Peyer's patch (tissue), 4 donors: ENCODE measurements at regions not wholly inside any gene's neighbourhood (a gene's known extent, or its start where the extent isn't known, plus 50 kb on each side); places are given as distances from the start of the nearest gene placed in this dataset.

Experiments used
- DNase-seq, 3 donors: peaks; one replicate each; pipeline ENCODE4 v3.0.0-alpha.2; 2017 to 2019
- H3K27ac ChIP-seq, 4 donors: fragments of 200-600 bp; sonication (generic); one replicate each; pipeline ENCODE4 v1.5.1; 2016 to 2019
- H3K27me3 ChIP-seq, 2 donors: fragments of 200-600 bp; sonication (generic); one replicate each; pipeline ENCODE4 v1.5.1; 2019
- H3K36me3 ChIP-seq, 3 donors: fragments of 200-600 bp; sonication (generic); one replicate each; pipeline ENCODE4 v1.5.1; 2016 to 2019
- H3K4me1 ChIP-seq, 4 donors: fragments of 200-600 bp; sonication (generic); one replicate each; pipeline ENCODE4 v1.5.1; 2016 to 2019
- H3K4me3 ChIP-seq, 4 donors: fragments of 200-600 bp; sonication (generic); 1 replicate in 3 of 4; 2 replicates in 1 of 4; pipeline ENCODE4 v1.5.1; 2016 to 2019; ENCODE audit warnings: mild to moderate bottlenecking in 1 of 4
- H3K9me3 ChIP-seq, 4 donors: fragments of 200-600 bp; sonication (generic); one replicate each; pipeline ENCODE4 v1.5.1; 2016 to 2019; ENCODE audit warnings: mild to moderate bottlenecking in 1 of 4
- CTCF ChIP-seq, 6 experiments: fragments of 450-650 bp in 4 of 6; fragments of 200-600 bp in 2 of 6; sonication (generic) in 1 of 6; IDR thresholded peaks; one replicate each; pipeline ENCODE4 v1.5.1; 2017 to 2019; ENCODE audit warnings: antibody characterized with exemption in 6 of 6, mild to moderate bottlenecking in 3 of 6, moderate library complexity in 1 of 6
- POLR2A ChIP-seq, 2 donors: fragments of 450-650 bp; IDR thresholded peaks; one replicate each; pipeline ENCODE4 v1.5.1; 2017; ENCODE audit warnings: antibody characterized with exemption in 2 of 2, mild to moderate bottlenecking in 2 of 2, moderate library complexity in 2 of 2

GRCh38 chr9:134500931-134501760 is 140.5 kb upstream of the COL5A1 start:
- peak in 2 of 3 donors; percentile 39 to 40 for DNase-seq
- Histone ChIP-seq H3K36me3 (no peaks in the 10 kb centered on the region), H3K4me1 (peaks cover 0 to 8% (median 0%) of the 10 kb centered on the region in 4 donors), H3K9me3 (no peaks in the 10 kb centered on the region), H3K4me3 (no peak overlapping the region), H3K27ac (no peak overlapping the region), H3K27me3 (peaks cover 0 to 6% of the 10 kb centered on the region in 2 donors)
- TF ChIP-seq POLR2A (IDR thresholded peaks at IDR 0.05) (no peak), CTCF (IDR thresholded peaks at IDR 0.05) (no peak)

GRCh38 chr9:134501761-134502265 is 139.8 kb upstream of the COL5A1 start:
- Histone ChIP-seq H3K9me3 (no peaks in the 10 kb centered on the region), H3K4me3 (no peak overlapping the region), H3K27ac (no peak overlapping the region), H3K36me3 (no peaks in the 10 kb centered on the region), H3K4me1 (peaks cover 0 to 8% (median 0%) of the 10 kb centered on the region in 4 donors), H3K27me3 (peaks cover 0 to 6% of the 10 kb centered on the region in 2 donors)
- no peak for DNase-seq
- no peak for TF ChIP-seq CTCF (IDR thresholded peaks at IDR 0.05)
- TF ChIP-seq POLR2A (IDR thresholded peaks at IDR 0.05) = no peak

- TF ChIP-seq POLR2A (IDR thresholded peaks at IDR 0.05) (no peak), CTCF (IDR thresholded peaks at IDR 0.05) (no peak)
- H3K4me3 ChIP-seq = no peak overlapping the region
- peak in 1 of 3 donors; percentile 34 for DNase-seq
- peaks cover 0 to 6% of the 10 kb centered on the region in 2 donors for H3K27me3 ChIP-seq
- H3K27ac ChIP-seq = no peak overlapping the region
- H3K36me3 ChIP-seq = no peaks in the 10 kb centered on the region
- H3K4me1 ChIP-seq = peaks cover 0 to 8% (median 0%) of the 10 kb centered on the region in 4 donors
- H3K9me3 ChIP-seq = no peaks in the 10 kb centered on the region
These were observed 139.3 kb upstream of the COL5A1 start for GRCh38 chr9:134502266-134502791.

- Histone ChIP-seq H3K27ac (no peak overlapping the region), H3K36me3 (no peaks in the 10 kb centered on the region), H3K4me1 (peaks cover 0 to 8% (median 0%) of the 10 kb centered on the region in 4 donors), H3K4me3 (no peak overlapping the region), H3K9me3 (no peaks in the 10 kb centered on the region), H3K27me3 (peaks cover 0 to 6% of the 10 kb centered on the region in 2 donors)
- peak in 2 of 3 donors; percentile 48 to 60 for DNase-seq
- TF ChIP-seq POLR2A (IDR thresholded peaks at IDR 0.05) (no peak), CTCF (IDR thresholded peaks at IDR 0.05) (no peak)
These were observed 138.8 kb upstream of the COL5A1 start for GRCh38 chr9:134502809-134503211.

- H3K9me3 ChIP-seq = no peaks in the 10 kb centered on the region
These were observed 138.1 kb upstream of the COL5A1 start for GRCh38 chr9:134503301-134504105.

More at GRCh38 chr9:134503301-134504105, 138.1 kb upstream of the COL5A1 start:
- Histone ChIP-seq H3K27ac (no peak overlapping the region), H3K36me3 (no peaks in the 10 kb centered on the region), H3K27me3 (peaks cover 0 to 6% of the 10 kb centered on the region in 2 donors), H3K4me3 (no peak overlapping the region), H3K4me1 (peaks cover 0 to 8% (median 0%) of the 10 kb centered on the region in 4 donors)
- peak in 1 of 3 donors; percentile 15 for DNase-seq
- TF ChIP-seq CTCF (IDR thresholded peaks at IDR 0.05) = no peak
- TF ChIP-seq POLR2A (IDR thresholded peaks at IDR 0.05) = no peak
